Omental fat pad (tissue), 3 donors: ENCODE measurements at regions not wholly inside any gene's neighbourhood (a gene's known extent, or its start where the extent isn't known, plus 50 kb on each side); places are given as distances from the start of the nearest gene placed in this dataset.

Source experiments
- ATAC-seq: fragments of 150-250 bp; one replicate; pipeline ENCODE4 v1.9.1; 2016; ENCODE audit warnings: mild to moderate bottlenecking, moderate library complexity; ENCODE audit not compliant: low FRiP score
- DNase-seq: peaks from one replicate; pipeline ENCODE4 v3.0.0-alpha.2; 2019; ENCODE audit warnings: low spot score
- TF ChIP-seq, protein P1 (sequence below), 3 donors: fragments of 450-650 bp; IDR thresholded peaks; one replicate each; pipeline ENCODE4 v1.5.1; 2016 to 2017; ENCODE audit warnings: antibody characterized with exemption in 3 of 3, mild to moderate bottlenecking in 3 of 3, moderate library complexity in 2 of 3

DNA sequence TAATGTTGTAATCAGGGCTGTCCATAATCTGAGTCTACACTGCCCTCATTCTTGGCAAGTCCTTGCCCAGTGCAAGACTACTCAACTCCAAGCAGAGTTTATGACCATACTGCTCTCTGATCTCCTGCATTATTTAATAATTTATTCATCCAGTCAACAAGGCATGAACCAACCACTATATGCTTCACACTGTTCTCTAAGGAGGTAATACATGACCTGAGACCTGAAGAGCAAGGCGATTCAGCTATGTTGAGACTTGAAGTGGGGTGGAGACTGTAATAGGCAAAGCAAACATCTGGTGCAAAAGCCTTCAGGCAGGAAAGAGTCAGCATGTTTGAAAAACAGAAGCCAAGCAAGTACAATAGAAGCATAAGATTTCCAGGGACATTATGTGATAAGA is 1362.8 kb downstream of the ROBO2 start:
- ATAC-seq: no peak
- DNase-seq: no peak
- TF ChIP-seq, protein P1, sequence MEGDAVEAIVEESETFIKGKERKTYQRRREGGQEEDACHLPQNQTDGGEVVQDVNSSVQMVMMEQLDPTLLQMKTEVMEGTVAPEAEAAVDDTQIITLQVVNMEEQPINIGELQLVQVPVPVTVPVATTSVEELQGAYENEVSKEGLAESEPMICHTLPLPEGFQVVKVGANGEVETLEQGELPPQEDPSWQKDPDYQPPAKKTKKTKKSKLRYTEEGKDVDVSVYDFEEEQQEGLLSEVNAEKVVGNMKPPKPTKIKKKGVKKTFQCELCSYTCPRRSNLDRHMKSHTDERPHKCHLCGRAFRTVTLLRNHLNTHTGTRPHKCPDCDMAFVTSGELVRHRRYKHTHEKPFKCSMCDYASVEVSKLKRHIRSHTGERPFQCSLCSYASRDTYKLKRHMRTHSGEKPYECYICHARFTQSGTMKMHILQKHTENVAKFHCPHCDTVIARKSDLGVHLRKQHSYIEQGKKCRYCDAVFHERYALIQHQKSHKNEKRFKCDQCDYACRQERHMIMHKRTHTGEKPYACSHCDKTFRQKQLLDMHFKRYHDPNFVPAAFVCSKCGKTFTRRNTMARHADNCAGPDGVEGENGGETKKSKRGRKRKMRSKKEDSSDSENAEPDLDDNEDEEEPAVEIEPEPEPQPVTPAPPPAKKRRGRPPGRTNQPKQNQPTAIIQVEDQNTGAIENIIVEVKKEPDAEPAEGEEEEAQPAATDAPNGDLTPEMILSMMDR (IDR thresholded peaks at IDR 0.05): no peak

DNA sequence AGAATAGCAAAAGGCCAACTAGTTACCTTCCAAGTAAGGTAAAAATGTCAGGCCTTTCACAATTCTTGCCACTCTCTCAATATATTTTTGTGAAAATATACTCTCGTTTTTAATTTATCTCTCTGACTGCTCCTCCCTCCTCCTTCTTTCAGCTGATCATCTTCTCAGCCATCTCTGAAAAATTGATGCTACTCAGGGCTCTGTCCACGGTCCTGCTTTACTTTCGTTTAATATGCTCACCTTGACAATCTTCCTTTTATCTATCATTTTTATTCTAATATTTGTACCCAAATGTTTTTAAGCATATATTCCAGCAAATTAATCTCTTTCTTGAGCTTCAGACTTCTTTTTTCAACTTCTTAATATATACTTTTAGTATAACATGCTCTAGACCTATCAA is 1362.1 kb downstream of the ROBO1 start:
- TF ChIP-seq, protein P1 (IDR thresholded peaks at IDR 0.05): no peak
- ATAC-seq: no peak
- no peak for DNase-seq

DNA sequence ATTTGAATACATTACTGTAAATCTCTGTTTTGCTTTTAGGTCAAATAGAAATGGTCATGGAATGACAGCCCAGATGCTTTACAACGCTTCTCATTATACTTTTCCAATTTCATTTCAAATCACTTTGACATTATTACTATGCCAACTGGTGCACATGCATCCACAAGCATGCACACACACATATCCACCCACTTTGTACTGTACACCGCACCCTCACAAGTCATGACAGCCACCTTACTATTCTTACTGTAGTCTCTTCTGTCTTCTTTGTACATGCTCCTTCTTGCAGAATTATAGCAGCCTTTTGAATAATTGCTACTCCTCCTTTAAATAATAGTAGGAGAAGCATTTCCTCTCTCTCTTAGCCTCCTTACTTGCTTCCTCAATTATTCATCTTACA is 1361.4 kb downstream of the ROBO1 start:
- ATAC-seq (no peak), DNase-seq (no peak)
- TF ChIP-seq, protein P1 (IDR thresholded peaks at IDR 0.05): no peak

DNA sequence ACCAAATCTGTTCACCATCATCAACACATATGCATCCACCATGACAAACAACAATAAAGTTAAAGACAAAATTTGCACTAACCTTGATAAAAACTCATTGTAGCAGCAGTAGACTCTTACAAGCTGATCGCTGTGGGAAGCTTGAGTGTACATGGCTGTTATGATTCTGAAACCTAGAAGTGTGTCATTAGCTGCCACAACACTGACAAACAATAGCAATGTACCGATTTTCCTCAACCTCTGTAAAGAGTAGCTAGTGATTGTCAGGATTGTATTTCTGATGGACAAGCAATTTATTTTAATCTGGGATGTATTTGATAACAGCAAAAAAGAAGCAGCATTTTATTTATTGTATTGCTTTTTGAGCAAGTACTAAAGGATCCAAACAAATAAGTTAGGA is 1357.7 kb downstream of the ROBO1 start:
- ATAC-seq (no peak), DNase-seq (no peak)
- TF ChIP-seq, protein P1 (IDR thresholded peaks at IDR 0.05): no peak

DNA sequence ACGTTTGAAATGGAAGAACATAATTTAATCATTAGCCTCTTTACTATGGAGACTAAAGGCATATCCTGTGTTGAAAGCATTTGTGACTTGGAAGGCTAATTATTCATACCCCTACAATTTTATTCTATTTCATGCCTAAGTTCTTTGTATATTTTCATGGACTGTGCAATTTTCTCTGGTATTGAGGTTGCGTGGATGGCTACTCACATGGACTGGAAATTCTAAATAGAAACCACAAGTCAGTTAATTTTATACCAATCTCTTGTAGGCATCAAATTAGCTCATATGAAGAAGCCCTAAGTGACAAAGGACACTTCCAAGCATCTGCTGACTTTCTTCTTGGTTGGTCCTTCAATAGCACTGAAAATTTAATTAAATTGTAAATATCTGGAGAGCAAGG is 1353.5 kb downstream of the ROBO1 start:
- TF ChIP-seq, protein P1 (IDR thresholded peaks at IDR 0.05): no peak
- DNase-seq (no peak), ATAC-seq (no peak)

DNA sequence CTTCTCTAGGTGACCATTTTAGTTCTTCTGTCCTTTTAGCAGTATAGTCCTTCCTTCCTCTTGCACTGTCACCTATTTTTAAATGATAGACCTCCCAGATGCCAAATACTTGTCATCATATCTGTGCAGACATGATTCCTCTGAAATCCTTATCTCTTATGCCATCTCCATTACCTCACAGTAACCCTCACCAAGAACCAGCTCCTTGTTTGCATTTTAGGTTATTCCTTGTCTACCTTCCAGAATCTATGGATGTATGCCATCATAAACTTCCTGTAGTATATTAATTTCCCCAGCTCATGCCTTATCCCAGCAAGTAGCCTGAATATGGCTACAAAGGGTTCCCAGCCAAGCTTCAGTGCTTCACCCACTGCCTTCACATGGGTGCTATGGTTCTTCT is 1347.2 kb downstream of the ROBO1 start:
- ATAC-seq: no peak
- DNase-seq: no peak
- TF ChIP-seq, protein P1 (IDR thresholded peaks at IDR 0.05): no peak

DNA sequence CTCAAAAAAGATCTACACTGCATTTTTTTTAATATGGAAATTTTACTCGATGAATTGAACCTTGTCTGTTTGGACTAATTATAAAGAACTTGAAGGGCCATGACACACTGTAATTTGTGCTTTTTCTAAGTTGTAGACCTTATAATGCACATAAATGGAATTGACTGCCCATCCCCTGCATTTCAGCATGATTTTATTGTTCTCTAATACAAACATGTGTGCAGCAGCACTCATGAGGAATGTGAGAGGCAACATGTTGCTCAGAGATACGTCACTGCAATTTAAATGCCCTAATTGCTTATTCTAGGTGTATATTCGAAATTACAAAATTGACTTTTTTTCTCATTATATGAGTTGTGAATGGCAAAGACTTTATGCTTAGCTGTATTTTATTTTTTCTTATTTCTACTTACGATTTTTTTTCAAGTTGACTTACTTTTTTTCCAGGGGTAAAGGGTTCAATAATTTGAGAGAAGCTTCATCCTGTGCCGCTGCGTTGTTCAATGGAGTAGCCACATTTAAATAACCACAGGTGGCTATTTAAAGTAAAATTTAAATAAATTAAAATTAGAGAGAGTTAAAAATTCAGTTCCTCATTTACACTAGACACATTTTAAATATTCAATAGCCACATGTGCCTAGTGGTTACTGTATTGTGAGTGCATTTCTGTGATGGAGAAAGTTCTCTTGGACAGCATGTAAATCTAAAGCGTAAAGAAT is 1346.4 kb downstream of the ROBO1 start:
- DNase-seq (no peak), ATAC-seq (no peak)
- TF ChIP-seq, protein P1 (IDR thresholded peaks at IDR 0.05): no peak
